ENCODE measurements at regions not wholly inside any gene's neighbourhood (a gene's known extent, or its start where the extent isn't known, plus 50 kb on each side); places are given as distances from the start of the nearest gene placed in this dataset.

DNA sequence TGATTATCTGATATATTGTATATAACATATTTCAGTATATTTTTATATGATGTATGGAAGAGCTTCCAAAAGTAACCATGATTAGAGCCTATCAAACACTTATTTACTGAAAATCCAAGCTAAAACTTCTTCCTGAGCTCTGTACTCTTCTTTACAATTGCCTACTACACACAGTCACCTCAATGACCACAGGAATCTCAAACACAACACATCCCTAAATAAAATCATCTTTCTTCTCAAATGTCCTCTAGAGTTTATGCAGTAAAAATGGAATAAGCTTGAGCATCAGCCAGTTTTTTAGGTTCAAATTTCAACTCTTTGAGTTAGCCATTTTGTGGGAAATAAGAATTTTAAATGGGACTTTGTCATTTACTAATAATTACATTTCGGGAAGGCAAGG is 102.6 kb upstream of the FNDC3A start:
- TF ChIP-seq, protein P1, sequence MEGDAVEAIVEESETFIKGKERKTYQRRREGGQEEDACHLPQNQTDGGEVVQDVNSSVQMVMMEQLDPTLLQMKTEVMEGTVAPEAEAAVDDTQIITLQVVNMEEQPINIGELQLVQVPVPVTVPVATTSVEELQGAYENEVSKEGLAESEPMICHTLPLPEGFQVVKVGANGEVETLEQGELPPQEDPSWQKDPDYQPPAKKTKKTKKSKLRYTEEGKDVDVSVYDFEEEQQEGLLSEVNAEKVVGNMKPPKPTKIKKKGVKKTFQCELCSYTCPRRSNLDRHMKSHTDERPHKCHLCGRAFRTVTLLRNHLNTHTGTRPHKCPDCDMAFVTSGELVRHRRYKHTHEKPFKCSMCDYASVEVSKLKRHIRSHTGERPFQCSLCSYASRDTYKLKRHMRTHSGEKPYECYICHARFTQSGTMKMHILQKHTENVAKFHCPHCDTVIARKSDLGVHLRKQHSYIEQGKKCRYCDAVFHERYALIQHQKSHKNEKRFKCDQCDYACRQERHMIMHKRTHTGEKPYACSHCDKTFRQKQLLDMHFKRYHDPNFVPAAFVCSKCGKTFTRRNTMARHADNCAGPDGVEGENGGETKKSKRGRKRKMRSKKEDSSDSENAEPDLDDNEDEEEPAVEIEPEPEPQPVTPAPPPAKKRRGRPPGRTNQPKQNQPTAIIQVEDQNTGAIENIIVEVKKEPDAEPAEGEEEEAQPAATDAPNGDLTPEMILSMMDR (IDR thresholded peaks at IDR 0.05): no peak
- TF ChIP-seq POLR2A (IDR thresholded peaks at IDR 0.05) (no peak), POLR2AphosphoS5 (IDR thresholded peaks at IDR 0.05) (no peak)
